ENCODE measurements at regions not wholly inside any gene's neighbourhood (a gene's known extent, or its start where the extent isn't known, plus 50 kb on each side); places are given as distances from the start of the nearest gene placed in this dataset.

GRCh38 chr2:200138391-200139124 is 167.9 kb upstream of the SPATS2L start:
- DNase-seq: peak; percentile 43

GRCh38 chr2:200144571-200144970 is 161.9 kb upstream of the SPATS2L start:
- DNase-seq: no peak

GRCh38 chr2:200146501-200146900 is 160.0 kb upstream of the SPATS2L start:
- no peak for DNase-seq

- DNase-seq: no peak
Observed at GRCh38 chr2:200147371-200147770, 159.1 kb upstream of the SPATS2L start.

- DNase-seq: no peak
Observed at GRCh38 chr2:200148366-200148765, 158.1 kb upstream of the SPATS2L start.

GRCh38 chr2:200150411-200151086 is 155.9 kb upstream of the SPATS2L start:
- no peak for DNase-seq

- no peak for DNase-seq
Observed at GRCh38 chr2:200155652-200156051, 150.8 kb upstream of the SPATS2L start.

GRCh38 chr2:200156166-200156835 is 150.2 kb upstream of the SPATS2L start:
- DNase-seq: peak; percentile 86

GRCh38 chr2:200158647-200159356 is 147.7 kb upstream of the SPATS2L start:
- DNase-seq: peak; percentile 43

- peak; percentile 87 for DNase-seq
Observed at GRCh38 chr2:200159357-200159707, 147.2 kb upstream of the SPATS2L start.

GRCh38 chr2:200159829-200160781 is 146.4 kb upstream of the SPATS2L start:
- peak; percentile 51 for DNase-seq

- no peak for DNase-seq
Observed at GRCh38 chr2:200161458-200161857, 145.0 kb upstream of the SPATS2L start.

- no peak for DNase-seq
Observed at GRCh38 chr2:200165687-200166086, 140.8 kb upstream of the SPATS2L start.

- DNase-seq: peak; percentile 59
Observed at GRCh38 chr2:200168641-200169555, 137.6 kb upstream of the SPATS2L start.

GRCh38 chr2:200170221-200170620 is 136.3 kb upstream of the SPATS2L start:
- DNase-seq: no peak

- DNase-seq: peak; percentile 52
Observed at GRCh38 chr2:200171731-200172482, 134.6 kb upstream of the SPATS2L start.

GRCh38 chr2:200172521-200172920 is 134.0 kb upstream of the SPATS2L start:
- DNase-seq: peak; percentile 44

GRCh38 chr2:200172944-200173581 is 133.4 kb upstream of the SPATS2L start:
- DNase-seq: peak; percentile 61

GRCh38 chr2:200173691-200174090 is 132.8 kb upstream of the SPATS2L start:
- DNase-seq: no peak

Data from EL (cell line).